ENCODE measurements at regions not wholly inside any gene's neighbourhood (a gene's known extent, or its start where the extent isn't known, plus 50 kb on each side); places are given as distances from the start of the nearest gene placed in this dataset.

- DNase-seq: no peak
These were observed 642.0 kb upstream of the WWC1 start for GRCh38 chr5:167649471-167649870.

GRCh38 chr5:167652690-167653089 lies 638.8 kb upstream of the WWC1 start:
- no peak for DNase-seq

- DNase-seq: no peak
These were observed 637.8 kb upstream of the WWC1 start for GRCh38 chr5:167653645-167654106.

- no peak for DNase-seq
These were observed 634.4 kb upstream of the WWC1 start for GRCh38 chr5:167657016-167657415.

GRCh38 chr5:167658889-167659288 lies 632.6 kb upstream of the WWC1 start:
- no peak for DNase-seq

- DNase-seq: no peak
These were observed 629.8 kb upstream of the WWC1 start for GRCh38 chr5:167661605-167662004.

- DNase-seq: no peak
These were observed 627.1 kb upstream of the WWC1 start for GRCh38 chr5:167664222-167664804.

GRCh38 chr5:167665841-167666375 lies 625.5 kb upstream of the WWC1 start:
- DNase-seq: no peak

GRCh38 chr5:167671176-167671575 lies 620.3 kb upstream of the WWC1 start:
- DNase-seq: no peak

GRCh38 chr5:167673942-167674341 lies 617.5 kb upstream of the WWC1 start:
- DNase-seq: no peak

GRCh38 chr5:167678481-167678880 lies 613.0 kb upstream of the WWC1 start:
- DNase-seq: no peak

- no peak for DNase-seq
These were observed 607.2 kb upstream of the WWC1 start for GRCh38 chr5:167684251-167684650.

GRCh38 chr5:167688341-167689130 lies 602.9 kb upstream of the WWC1 start:
- no peak for DNase-seq

- no peak for DNase-seq
These were observed 596.9 kb upstream of the WWC1 start for GRCh38 chr5:167694325-167695147.

GRCh38 chr5:167696558-167697314 lies 594.7 kb upstream of the WWC1 start:
- DNase-seq: no peak

- no peak for DNase-seq
These were observed 592.0 kb upstream of the WWC1 start for GRCh38 chr5:167699432-167699831.

GRCh38 chr5:167701051-167701450 lies 590.4 kb upstream of the WWC1 start:
- DNase-seq: no peak

- no peak for DNase-seq
These were observed 589.4 kb upstream of the WWC1 start for GRCh38 chr5:167702014-167702413.

GRCh38 chr5:167708449-167708848 lies 583.0 kb upstream of the WWC1 start:
- DNase-seq: no peak

GRCh38 chr5:167709625-167710024 lies 581.8 kb upstream of the WWC1 start:
- no peak for DNase-seq

- DNase-seq: no peak
These were observed 580.9 kb upstream of the WWC1 start for GRCh38 chr5:167710444-167711073.
